Stomach (tissue), 8 donors: ENCODE measurements at regions not wholly inside any gene's neighbourhood (a gene's known extent, or its start where the extent isn't known, plus 50 kb on each side); places are given as distances from the start of the nearest gene placed in this dataset.

Experiments
- DNase-seq, 2 donors: peaks; one replicate each; pipeline versions ENCODE4 v3.0.0 to v3.0.0-alpha.2; 2013 to 2019
- H3K27ac ChIP-seq, 5 donors: fragments of 200-600 bp in 4 of 5; sonication (generic) in 4 of 5; one replicate each; pipeline ENCODE4 v1.5.1; 2013 to 2019; ENCODE audit warnings: mild to moderate bottlenecking in 1 of 5, moderate library complexity in 1 of 5
- H3K27me3 ChIP-seq, 3 donors: fragments of 200-600 bp; sonication (generic); one replicate each; pipeline ENCODE4 v1.5.1; 2017 to 2019; ENCODE audit warnings: mixed run types in 1 of 3
- H3K36me3 ChIP-seq, 4 donors: fragments of 200-600 bp; sonication (generic); 1 replicate in 3 of 4; 2 replicates in 1 of 4; pipeline ENCODE4 v1.5.1; 2016 to 2019
- H3K4me1 ChIP-seq, 4 donors: fragments of 200-600 bp; sonication (generic); one replicate each; pipeline ENCODE4 v1.5.1; 2016 to 2019
- H3K4me3 ChIP-seq, 4 donors: fragments of 200-600 bp; sonication (generic) in 3 of 4; one replicate each; pipeline ENCODE4 v1.5.1; 2016 to 2019; ENCODE audit warnings: mild to moderate bottlenecking in 1 of 4
- H3K9me3 ChIP-seq, 4 donors: fragments of 200-600 bp; sonication (generic); one replicate each; pipeline ENCODE4 v1.5.1; 2016 to 2019
- CTCF ChIP-seq, 7 experiments: fragments of 450-650 bp in 4 of 7; fragments of 200-600 bp in 3 of 7; sonication (generic) in 3 of 7; IDR thresholded peaks; one replicate each; pipeline ENCODE4 v1.5.1; 2016 to 2019; ENCODE audit warnings: antibody characterized with exemption in 7 of 7, control low read depth in 2 of 7, mild to moderate bottlenecking in 1 of 7
- EP300 ChIP-seq: sonication (generic); formaldehyde crosslinking; IDR thresholded peaks from one replicate; pipeline ENCODE4 v1.6.1; 2017; ENCODE audit warnings: antibody characterized with exemption
- POLR2A ChIP-seq, 4 donors: fragments of 450-650 bp; IDR thresholded peaks; one replicate each; pipeline ENCODE4 v1.6.1; 2016; ENCODE audit warnings: antibody characterized with exemption in 4 of 4, control low read depth in 2 of 4, mild to moderate bottlenecking in 1 of 4, moderate library complexity in 1 of 4
- POLR2AphosphoS5 ChIP-seq, 3 donors: sonication (generic); formaldehyde crosslinking; IDR thresholded peaks; one replicate each; pipeline ENCODE4 v1.6.1; 2016; ENCODE audit warnings: antibody characterized with exemption in 3 of 3
- WGBS, 5 donors: extraction: QIAGEN DNeasy Blood & Tissue Kit in 3 of 5; methylation state at CpG; one replicate each; pipeline versions ENCODE4 v1.1.5 to v1.1.7; 2013 to 2018; 5-methylcytosine and 5-hydroxymethylcytosine counted together
- intact Hi-C: fragments of 100-400 bp; cut with DNase I; formaldehyde crosslinking; loops from one replicate; pipeline ENCODE4 v1.15.1; 2023; ENCODE audit warnings: low total_unique reads
- donor health status: healthy with polysubstance abuse.
- donor health status: Bipolar disorder and iron deficiency.
- donor health status: healthy.

DNA sequence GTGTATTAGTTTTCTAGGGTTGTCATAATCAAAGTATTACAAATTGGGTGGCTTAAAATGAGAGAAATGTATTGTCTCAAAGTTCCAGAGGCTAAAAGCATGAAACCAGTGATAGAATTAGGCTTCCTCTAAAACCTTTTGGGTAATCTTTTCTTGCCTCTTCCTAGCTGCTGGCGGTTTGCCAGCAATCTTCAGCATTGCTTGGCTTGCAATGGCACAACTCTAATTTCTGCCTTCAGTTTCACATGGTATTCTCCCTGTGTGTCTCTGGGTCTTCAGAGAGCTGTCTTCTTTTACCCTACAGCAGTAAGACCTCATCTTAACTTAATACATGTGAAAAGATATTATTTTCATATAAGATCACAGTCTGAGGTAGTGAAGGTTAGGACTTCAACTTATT, 479.1 kb upstream of the GJE1 start:
- Histone ChIP-seq H3K4me3 (no peak overlapping the region), H3K36me3 (no peaks in the 10 kb centered on the region), H3K27ac (no peak overlapping the region), H3K27me3 (no peaks in the 10 kb centered on the region), H3K9me3 (no peaks in the 10 kb centered on the region), H3K4me1 (no peaks in the 10 kb centered on the region)
- TF ChIP-seq CTCF (IDR thresholded peaks at IDR 0.05): no peak
- no peak for TF ChIP-seq POLR2AphosphoS5 (IDR thresholded peaks at IDR 0.05)
- no peak for TF ChIP-seq POLR2A (IDR thresholded peaks at IDR 0.05)
- no peak for TF ChIP-seq EP300
- intact Hi-C loops: no loop called here
- WGBS, 5 donors: 81 to 84% (median 81%) methylated on average over 1 of the region's 1 CpG
- DNase-seq: peak in 1 of 2 donors; percentile 10

GRCh38 chr6:141641951-141642350, 490.8 kb upstream of the GJE1 start:
- intact Hi-C loops: no loop called here
- DNase-seq: no peak
- no peaks in the 10 kb centered on the region for H3K27me3 ChIP-seq

GRCh38 chr6:141641406-141641805, 491.3 kb upstream of the GJE1 start:
- Histone ChIP-seq H3K9me3 (no peaks in the 10 kb centered on the region), H3K27me3 (no peaks in the 10 kb centered on the region), H3K4me3 (no peak overlapping the region), H3K4me1 (no peaks in the 10 kb centered on the region), H3K27ac (no peak overlapping the region), H3K36me3 (no peaks in the 10 kb centered on the region)
- intact Hi-C loops: no loop called here
- 20 to 39% (median 26%) methylated on average over 1 of the region's 1 CpG for WGBS, 5 donors
- no peak for DNase-seq
- TF ChIP-seq POLR2A (IDR thresholded peaks at IDR 0.05) (no peak), POLR2AphosphoS5 (IDR thresholded peaks at IDR 0.05) (no peak), EP300 (no peak), CTCF (IDR thresholded peaks at IDR 0.05) (no peak)

More at GRCh38 chr6:141641951-141642350, 490.8 kb upstream of the GJE1 start:
- 45 to 58% (median 56%) methylated on average over 1 of the region's 1 CpG for WGBS, 5 donors
- Histone ChIP-seq H3K27ac (no peak overlapping the region), H3K4me3 (no peak overlapping the region), H3K9me3 (no peaks in the 10 kb centered on the region), H3K4me1 (no peaks in the 10 kb centered on the region), H3K36me3 (no peaks in the 10 kb centered on the region)
- TF ChIP-seq POLR2AphosphoS5 (IDR thresholded peaks at IDR 0.05): no peak
- no peak for TF ChIP-seq EP300
- TF ChIP-seq POLR2A (IDR thresholded peaks at IDR 0.05): no peak
- TF ChIP-seq CTCF (IDR thresholded peaks at IDR 0.05): no peak

- intact Hi-C loops: no loop called here
- H3K4me3 ChIP-seq: no peak overlapping the region
- WGBS, 5 donors: 89 to 93% (median 90%) methylated on average over 3 of the region's 3 CpGs
- H3K27ac ChIP-seq: no peak overlapping the region
- no peaks in the 10 kb centered on the region for H3K9me3 ChIP-seq
- H3K36me3 ChIP-seq: no peaks in the 10 kb centered on the region
- H3K27me3 ChIP-seq: no peaks in the 10 kb centered on the region
- no peak for DNase-seq
- no peaks in the 10 kb centered on the region for H3K4me1 ChIP-seq
- no peak for TF ChIP-seq POLR2A (IDR thresholded peaks at IDR 0.05)
- no peak for TF ChIP-seq POLR2AphosphoS5 (IDR thresholded peaks at IDR 0.05)
- no peak for TF ChIP-seq EP300
- TF ChIP-seq CTCF (IDR thresholded peaks at IDR 0.05): no peak
These were observed 497.1 kb upstream of the GJE1 start for GRCh38 chr6:141635621-141636020.
